ENCODE measurements at regions not wholly inside any gene's neighbourhood (a gene's known extent, or its start where the extent isn't known, plus 50 kb on each side); places are given as distances from the start of the nearest gene placed in this dataset.
"Not testable (repeated sequence)": the region's sequence is repeated elsewhere in the genome, so short reads cannot be mapped to it uniquely, and the experiment has no call there.

GRCh38 chr7:26971924-26972323 lies 107.5 kb upstream of the SKAP2 start:
- TF ChIP-seq CTCF (IDR thresholded peaks at IDR 0.05); EZH2 (IDR thresholded peaks at IDR 0.05; ENCODE audit: borderline replicate concordance, insufficient read depth, low read depth, low read length, poor library complexity, severe bottlenecking): not testable (repeated sequence)
